ENCODE measurements at regions not wholly inside any gene's neighbourhood (a gene's known extent, or its start where the extent isn't known, plus 50 kb on each side); places are given as distances from the start of the nearest gene placed in this dataset.

GRCh38 chr9:1837453-1838084 lies 177.6 kb upstream of the SMARCA2 start:
- peak in 1 of 2 donors; percentile 44 for DNase-seq
- intact Hi-C loops (cut with DNase I; ENCODE audit: low total_unique reads), result no loop called here

GRCh38 chr9:1839909-1840308 lies 175.2 kb upstream of the SMARCA2 start:
- H3K4me3 ChIP-seq, result no peak overlapping the region
- H3K9me3 ChIP-seq, result no peaks in the 10 kb centered on the region
- TF ChIP-seq POLR2AphosphoS5 (IDR thresholded peaks at IDR 0.05) (no peak), CTCF (IDR thresholded peaks at IDR 0.05) (no peak)
- H3K27me3 ChIP-seq, result no peaks in the 10 kb centered on the region
- no peaks in the 10 kb centered on the region for H3K36me3 ChIP-seq
- no peak for DNase-seq
- intact Hi-C loops (cut with DNase I; ENCODE audit: low total_unique reads), result no loop called here
- 71 to 80% (median 76%) methylated on average over 6 of the region's 6 CpGs for WGBS, 5 donors
- H3K4me1 ChIP-seq, result no peaks in the 10 kb centered on the region
- H3K27ac ChIP-seq, result no peak overlapping the region

More at GRCh38 chr9:1837453-1838084, 177.6 kb upstream of the SMARCA2 start:
- no peaks in the 10 kb centered on the region for H3K9me3 ChIP-seq
- H3K36me3 ChIP-seq, result no peaks in the 10 kb centered on the region
- H3K27ac ChIP-seq, result no peak overlapping the region
- WGBS, 5 donors, result 41 to 54% (median 49%) methylated on average over 6 of the region's 6 CpGs
- no peak for TF ChIP-seq POLR2A (IDR thresholded peaks at IDR 0.05)
- peak in 1 of 7 experiments; percentile 17 for TF ChIP-seq CTCF (IDR thresholded peaks at IDR 0.05)
- H3K27me3 ChIP-seq, result no peaks in the 10 kb centered on the region
- H3K4me1 ChIP-seq, result no peaks in the 10 kb centered on the region
- H3K4me3 ChIP-seq, result no peak overlapping the region

- Histone ChIP-seq H3K4me1 (no peaks in the 10 kb centered on the region), H3K27ac (no peak overlapping the region), H3K36me3 (no peaks in the 10 kb centered on the region), H3K27me3 (no peaks in the 10 kb centered on the region), H3K9me3 (no peaks in the 10 kb centered on the region), H3K4me3 (no peak overlapping the region)
- intact Hi-C loops (cut with DNase I; ENCODE audit: low total_unique reads), result no loop called here
- no peak for TF ChIP-seq POLR2AphosphoS5 (IDR thresholded peaks at IDR 0.05)
- TF ChIP-seq POLR2A (IDR thresholded peaks at IDR 0.05), result no peak
- TF ChIP-seq CTCF (IDR thresholded peaks at IDR 0.05), result no peak
- no peak for TF ChIP-seq EP300 (IDR thresholded peaks at IDR 0.05)
- 27 to 52% (median 37%) methylated on average over 2 of the region's 2 CpGs for WGBS, 5 donors
- DNase-seq, result no peak
Measured at GRCh38 chr9:1845425-1845824, 169.7 kb upstream of the SMARCA2 start.

- 45 to 52% (median 48%) methylated on average over 3 of the region's 3 CpGs for WGBS, 5 donors
- Histone ChIP-seq H3K27me3 (peaks cover 0 to 5% (median 0%) of the 10 kb centered on the region in 3 donors), H3K27ac (no peak overlapping the region), H3K4me3 (no peak overlapping the region), H3K9me3 (peaks cover 0 to 10% (median 0%) of the 10 kb centered on the region in 4 donors), H3K4me1 (no peaks in the 10 kb centered on the region), H3K36me3 (no peaks in the 10 kb centered on the region)
- intact Hi-C loops (cut with DNase I; ENCODE audit: low total_unique reads), result no loop called here
- peak in 1 of 2 donors; percentile 12 for DNase-seq
- no peak for TF ChIP-seq EP300 (IDR thresholded peaks at IDR 0.05)
- TF ChIP-seq POLR2AphosphoS5 (IDR thresholded peaks at IDR 0.05), result no peak
- no peak for TF ChIP-seq POLR2A (IDR thresholded peaks at IDR 0.05)
- TF ChIP-seq CTCF (IDR thresholded peaks at IDR 0.05), result no peak
Measured at GRCh38 chr9:1855726-1856125, 159.4 kb upstream of the SMARCA2 start.

Measured in stomach (tissue), 8 donors.